ENCODE measurements at regions not wholly inside any gene's neighbourhood (a gene's known extent, or its start where the extent isn't known, plus 50 kb on each side); places are given as distances from the start of the nearest gene placed in this dataset. TPM values are rescaled to one million over a fixed set of nuclear protein-coding genes. Genes with fewer than 3 reads are reported as not detected.
A peak's percentile ranks its signal among the peaks of the same experiment; 100 is the strongest.

GRCh38 chr22:22836635-22837034 lies 51.0 kb upstream of the IGLL5 start:
- peaks cover 2% of the 10 kb centered on the region; the same call in 1 of the 2 replicates for H3K9me3 ChIP-seq
- peaks cover 7% of the 10 kb centered on the region for H3K4me1 Mint-ChIP-seq (ENCODE audit: low read depth, unreplicated experiment)
- peak overlapping the region; percentile 64 for H3K27ac Mint-ChIP-seq (ENCODE audit: unreplicated experiment)
- no peak overlapping the region for H3K4me3 Mint-ChIP-seq (ENCODE audit: unreplicated experiment)
- no peaks in the 10 kb centered on the region for H3K36me3 Mint-ChIP-seq (ENCODE audit: insufficient read depth, unreplicated experiment)
- no peaks in the 10 kb centered on the region for H3K27me3 ChIP-seq (replicated peaks; ENCODE audit: control insufficient read depth, insufficient read depth, low read length)
- H3K36me3 ChIP-seq (ENCODE audit: control insufficient read depth, insufficient read depth, low read length): no peaks in the 10 kb centered on the region
- no peak overlapping the region for H3K4me3 ChIP-seq (ENCODE audit: low read depth, low read length)
- ChIA-PET CTCF (no interaction called here), POLR2A (no interaction called here)
- no peaks in the 10 kb centered on the region for H3K9me3 Mint-ChIP-seq (ENCODE audit: unreplicated experiment)
- H3K4me1 ChIP-seq: no peaks in the 10 kb centered on the region
- peaks cover 2% of the 10 kb centered on the region for H3K27me3 Mint-ChIP-seq (ENCODE audit: insufficient read depth, unreplicated experiment)
- no peak for DNase-seq
- TF ChIP-seq, protein P1, sequence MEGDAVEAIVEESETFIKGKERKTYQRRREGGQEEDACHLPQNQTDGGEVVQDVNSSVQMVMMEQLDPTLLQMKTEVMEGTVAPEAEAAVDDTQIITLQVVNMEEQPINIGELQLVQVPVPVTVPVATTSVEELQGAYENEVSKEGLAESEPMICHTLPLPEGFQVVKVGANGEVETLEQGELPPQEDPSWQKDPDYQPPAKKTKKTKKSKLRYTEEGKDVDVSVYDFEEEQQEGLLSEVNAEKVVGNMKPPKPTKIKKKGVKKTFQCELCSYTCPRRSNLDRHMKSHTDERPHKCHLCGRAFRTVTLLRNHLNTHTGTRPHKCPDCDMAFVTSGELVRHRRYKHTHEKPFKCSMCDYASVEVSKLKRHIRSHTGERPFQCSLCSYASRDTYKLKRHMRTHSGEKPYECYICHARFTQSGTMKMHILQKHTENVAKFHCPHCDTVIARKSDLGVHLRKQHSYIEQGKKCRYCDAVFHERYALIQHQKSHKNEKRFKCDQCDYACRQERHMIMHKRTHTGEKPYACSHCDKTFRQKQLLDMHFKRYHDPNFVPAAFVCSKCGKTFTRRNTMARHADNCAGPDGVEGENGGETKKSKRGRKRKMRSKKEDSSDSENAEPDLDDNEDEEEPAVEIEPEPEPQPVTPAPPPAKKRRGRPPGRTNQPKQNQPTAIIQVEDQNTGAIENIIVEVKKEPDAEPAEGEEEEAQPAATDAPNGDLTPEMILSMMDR (IDR thresholded peaks at IDR 0.05; ENCODE audit: insufficient read depth in 1 of 2, low read depth in 1 of 2, low read length in 1 of 2, severe bottlenecking in 1 of 2, unreplicated experiment in 1 of 2): no peak
- intact Hi-C loops (cut with micrococcal nuclease; ENCODE audit: unreplicated experiment): no loop called here
- BruUV-seq (replicated peaks): no TSS peak

Small RNAs in the stretch of these regions (microRNA-seq; reads per million reads assigned to microRNA genes)
- not detected for gene MIR650

Data from Caco-2 (cell line).